ENCODE measurements at regions not wholly inside any gene's neighbourhood (a gene's known extent, or its start where the extent isn't known, plus 50 kb on each side); places are given as distances from the start of the nearest gene placed in this dataset.
A peak's percentile ranks its signal among the peaks of the same experiment; 100 is the strongest.

DNA sequence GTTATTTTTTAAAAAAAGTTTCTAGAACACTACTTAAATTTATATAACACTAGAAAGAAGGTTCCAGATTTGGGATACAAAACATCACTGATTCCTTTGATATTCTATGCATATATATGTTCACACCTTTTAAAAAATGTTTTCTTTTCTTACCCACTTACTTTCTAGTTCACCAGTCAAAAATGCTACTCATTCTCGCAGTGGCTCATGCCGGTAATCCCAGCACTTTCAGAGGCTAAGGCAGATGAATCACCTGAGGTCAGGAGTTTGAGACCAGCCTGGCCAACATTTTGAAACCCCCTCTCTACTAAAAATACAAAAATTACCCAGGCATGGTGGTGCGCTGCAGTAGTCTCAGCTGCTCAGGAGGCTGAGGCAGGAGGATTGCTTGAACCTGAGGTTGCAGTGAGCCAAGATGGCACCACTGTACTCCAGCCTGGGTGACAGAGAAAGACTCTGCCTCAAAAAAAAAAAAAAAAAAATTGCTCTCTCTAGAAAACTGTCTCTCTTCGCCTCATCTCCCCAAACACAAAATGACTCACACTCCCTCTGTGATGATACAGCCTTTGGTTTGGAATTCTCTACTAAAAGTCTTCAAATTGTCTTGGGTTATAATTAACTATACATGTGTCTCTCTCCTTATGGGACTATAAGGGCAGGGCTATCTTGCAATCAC is 52.6 kb upstream of the TGFBR2 start:
- TF ChIP-seq, protein P1, sequence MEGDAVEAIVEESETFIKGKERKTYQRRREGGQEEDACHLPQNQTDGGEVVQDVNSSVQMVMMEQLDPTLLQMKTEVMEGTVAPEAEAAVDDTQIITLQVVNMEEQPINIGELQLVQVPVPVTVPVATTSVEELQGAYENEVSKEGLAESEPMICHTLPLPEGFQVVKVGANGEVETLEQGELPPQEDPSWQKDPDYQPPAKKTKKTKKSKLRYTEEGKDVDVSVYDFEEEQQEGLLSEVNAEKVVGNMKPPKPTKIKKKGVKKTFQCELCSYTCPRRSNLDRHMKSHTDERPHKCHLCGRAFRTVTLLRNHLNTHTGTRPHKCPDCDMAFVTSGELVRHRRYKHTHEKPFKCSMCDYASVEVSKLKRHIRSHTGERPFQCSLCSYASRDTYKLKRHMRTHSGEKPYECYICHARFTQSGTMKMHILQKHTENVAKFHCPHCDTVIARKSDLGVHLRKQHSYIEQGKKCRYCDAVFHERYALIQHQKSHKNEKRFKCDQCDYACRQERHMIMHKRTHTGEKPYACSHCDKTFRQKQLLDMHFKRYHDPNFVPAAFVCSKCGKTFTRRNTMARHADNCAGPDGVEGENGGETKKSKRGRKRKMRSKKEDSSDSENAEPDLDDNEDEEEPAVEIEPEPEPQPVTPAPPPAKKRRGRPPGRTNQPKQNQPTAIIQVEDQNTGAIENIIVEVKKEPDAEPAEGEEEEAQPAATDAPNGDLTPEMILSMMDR (IDR thresholded peaks at IDR 0.05), result no peak
- Mint-ChIP-seq H3K4me3 (no peak overlapping the region), H3K4me1 (ENCODE audit: low read depth) (peaks cover 21% of the 10 kb centered on the region), H3K27me3 (no peaks in the 10 kb centered on the region), H3K36me3 (ENCODE audit: low read depth) (no peaks in the 10 kb centered on the region), H3K9me3 (no peaks in the 10 kb centered on the region), H3K27ac (no peak overlapping the region)
- intact Hi-C loops (cut with micrococcal nuclease), result no loop called here
- ChIA-PET POLR2A (no interaction called here), CTCF (no interaction called here)
- peak; percentile 31 for DNase-seq
- ATAC-seq, result peak; percentile 37

- Mint-ChIP-seq H3K36me3 (ENCODE audit: low read depth) (no peaks in the 10 kb centered on the region), H3K9me3 (no peaks in the 10 kb centered on the region), H3K27me3 (no peaks in the 10 kb centered on the region), H3K4me1 (ENCODE audit: low read depth) (peaks cover 21% of the 10 kb centered on the region), H3K4me3 (no peak overlapping the region), H3K27ac (no peak overlapping the region)
- ChIA-PET POLR2A (no interaction called here), CTCF (interaction anchor here (0.7 kb wide), 1 partner anchor 25 kb away, joined by 3 read pairs; no protein-coding TSS in a partner anchor)
- ATAC-seq (no peak), DNase-seq (no peak)
- intact Hi-C loops (cut with micrococcal nuclease), result no loop called here
- TF ChIP-seq, protein P1 (IDR thresholded peaks at IDR 0.05), result no peak
These were observed 52.1 kb upstream of the TGFBR2 start for GRCh38 chr3:30554317-30554690.

- Mint-ChIP-seq H3K27me3 (no peaks in the 10 kb centered on the region), H3K36me3 (ENCODE audit: low read depth) (no peaks in the 10 kb centered on the region), H3K4me3 (no peak overlapping the region), H3K9me3 (no peaks in the 10 kb centered on the region), H3K4me1 (ENCODE audit: low read depth) (peaks cover 19% of the 10 kb centered on the region), H3K27ac (no peak overlapping the region)
- no peak for DNase-seq
- intact Hi-C loops (cut with micrococcal nuclease), result no loop called here
- no peak for ATAC-seq
- POLR2A ChIA-PET, result no interaction called here
- TF ChIP-seq, protein P1 (IDR thresholded peaks at IDR 0.05), result no peak
- CTCF ChIA-PET, result interaction anchor here (0.8 to 1.3 kb wide), 2 partner anchors 8 to 59 kb away, joined by 3 read pairs; no protein-coding TSS in a partner anchor
These were observed 50.4 kb upstream of the TGFBR2 start for GRCh38 chr3:30555968-30556367.

Measured in activated CD8-positive, alpha-beta T cell treated with anti-CD3 and anti-CD28 coated beads for 36 hours (primary cell).